GM10266 (cell line): ENCODE measurements at regions not wholly inside any gene's neighbourhood (a gene's known extent, or its start where the extent isn't known, plus 50 kb on each side); places are given as distances from the start of the nearest gene placed in this dataset.

Experiments
- DNase-seq: peaks from one replicate; pipeline ENCODE4 v3.0.0; 2012; ENCODE audit errors: extremely low spot score
- TF ChIP-seq, protein P1 (sequence below): IDR thresholded peaks from 2 replicates; pipeline ENCODE4 v1.5.1; 2012; ENCODE audit warnings: mild to moderate bottlenecking, low read depth; ENCODE audit not compliant: control insufficient read depth, insufficient read depth; ENCODE audit errors: missing control alignments

DNA sequence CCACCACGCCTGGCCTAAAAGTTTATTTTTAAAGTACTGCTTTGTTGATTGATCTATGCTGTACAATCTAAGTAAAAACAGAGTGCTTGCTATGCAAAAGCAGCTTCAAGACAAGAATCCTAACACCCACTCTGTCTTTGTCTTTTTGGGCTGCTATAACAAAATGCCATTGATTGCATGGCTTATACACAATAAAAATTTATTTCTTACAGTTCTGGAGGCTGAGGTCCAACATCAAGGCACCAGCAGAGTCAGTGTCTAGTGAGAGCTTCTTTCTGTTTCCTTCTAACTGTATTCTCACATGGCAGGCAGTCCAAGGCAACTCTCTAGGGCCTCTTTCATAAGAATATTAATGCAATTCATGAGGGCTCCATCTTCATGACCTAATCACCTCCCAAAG, 63.6 kb upstream of the GJA5 start:
- TF ChIP-seq, protein P1, sequence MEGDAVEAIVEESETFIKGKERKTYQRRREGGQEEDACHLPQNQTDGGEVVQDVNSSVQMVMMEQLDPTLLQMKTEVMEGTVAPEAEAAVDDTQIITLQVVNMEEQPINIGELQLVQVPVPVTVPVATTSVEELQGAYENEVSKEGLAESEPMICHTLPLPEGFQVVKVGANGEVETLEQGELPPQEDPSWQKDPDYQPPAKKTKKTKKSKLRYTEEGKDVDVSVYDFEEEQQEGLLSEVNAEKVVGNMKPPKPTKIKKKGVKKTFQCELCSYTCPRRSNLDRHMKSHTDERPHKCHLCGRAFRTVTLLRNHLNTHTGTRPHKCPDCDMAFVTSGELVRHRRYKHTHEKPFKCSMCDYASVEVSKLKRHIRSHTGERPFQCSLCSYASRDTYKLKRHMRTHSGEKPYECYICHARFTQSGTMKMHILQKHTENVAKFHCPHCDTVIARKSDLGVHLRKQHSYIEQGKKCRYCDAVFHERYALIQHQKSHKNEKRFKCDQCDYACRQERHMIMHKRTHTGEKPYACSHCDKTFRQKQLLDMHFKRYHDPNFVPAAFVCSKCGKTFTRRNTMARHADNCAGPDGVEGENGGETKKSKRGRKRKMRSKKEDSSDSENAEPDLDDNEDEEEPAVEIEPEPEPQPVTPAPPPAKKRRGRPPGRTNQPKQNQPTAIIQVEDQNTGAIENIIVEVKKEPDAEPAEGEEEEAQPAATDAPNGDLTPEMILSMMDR, result no peak
- DNase-seq, result no peak

DNA sequence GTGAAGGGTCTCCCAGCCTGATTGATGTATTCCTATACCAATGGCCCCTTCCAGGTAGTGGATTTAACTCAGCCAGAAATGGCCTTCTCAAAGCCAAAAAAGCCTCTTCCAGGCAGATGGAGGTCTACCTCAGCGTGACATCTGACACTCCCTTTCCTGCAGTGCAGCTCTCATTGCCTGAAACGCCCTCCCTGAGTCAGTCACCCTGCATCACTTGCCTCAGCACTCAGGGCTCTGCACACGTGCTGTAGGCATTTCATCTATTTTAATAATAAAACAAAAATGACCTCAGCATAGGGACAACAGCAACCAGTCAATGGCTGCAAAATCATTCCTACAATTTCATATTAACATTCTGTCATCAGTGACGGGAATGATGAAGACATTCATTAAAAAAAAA, 64.4 kb upstream of the GJA5 start:
- no peak for DNase-seq
- TF ChIP-seq, protein P1, result no peak

DNA sequence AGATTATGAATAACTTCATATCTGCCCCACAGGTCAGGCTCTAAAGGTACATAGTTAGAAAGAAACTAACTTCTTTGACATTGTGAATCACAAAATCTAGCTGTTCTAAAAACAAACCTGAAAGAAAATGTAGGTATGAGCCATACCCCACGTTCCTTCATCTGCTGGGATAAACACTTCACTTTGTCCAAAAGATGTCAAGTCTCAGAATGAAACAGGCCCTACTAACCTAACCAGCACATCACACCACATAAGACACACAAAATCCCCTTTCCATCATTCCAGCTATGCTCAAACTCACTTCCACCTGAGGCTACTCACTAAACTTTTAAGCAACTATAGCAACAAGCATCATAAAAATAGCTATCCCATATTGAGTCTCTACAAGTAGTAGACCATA, 65.2 kb upstream of the GJA5 start:
- no peak for DNase-seq
- TF ChIP-seq, protein P1, result no peak

DNA sequence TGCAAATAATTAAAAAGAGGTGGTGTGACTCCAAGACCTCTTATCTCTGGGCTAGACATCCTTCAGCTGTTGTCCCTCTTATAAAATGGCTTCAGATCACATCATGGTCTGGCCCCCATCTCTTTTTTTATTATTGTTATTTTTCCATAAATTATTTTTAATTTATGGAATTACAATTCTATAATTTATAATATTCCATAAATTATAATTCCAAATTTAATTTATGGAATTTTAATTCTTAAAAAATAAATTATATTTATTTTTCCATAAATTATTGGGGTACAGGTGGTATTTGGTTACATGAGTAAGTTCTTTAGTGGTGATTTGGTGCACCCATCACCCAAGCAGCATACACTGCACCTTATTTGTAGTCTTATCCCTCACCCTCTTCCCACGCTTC, 65.9 kb upstream of the GJA5 start:
- TF ChIP-seq, protein P1, result no peak
- DNase-seq, result no peak

DNA sequence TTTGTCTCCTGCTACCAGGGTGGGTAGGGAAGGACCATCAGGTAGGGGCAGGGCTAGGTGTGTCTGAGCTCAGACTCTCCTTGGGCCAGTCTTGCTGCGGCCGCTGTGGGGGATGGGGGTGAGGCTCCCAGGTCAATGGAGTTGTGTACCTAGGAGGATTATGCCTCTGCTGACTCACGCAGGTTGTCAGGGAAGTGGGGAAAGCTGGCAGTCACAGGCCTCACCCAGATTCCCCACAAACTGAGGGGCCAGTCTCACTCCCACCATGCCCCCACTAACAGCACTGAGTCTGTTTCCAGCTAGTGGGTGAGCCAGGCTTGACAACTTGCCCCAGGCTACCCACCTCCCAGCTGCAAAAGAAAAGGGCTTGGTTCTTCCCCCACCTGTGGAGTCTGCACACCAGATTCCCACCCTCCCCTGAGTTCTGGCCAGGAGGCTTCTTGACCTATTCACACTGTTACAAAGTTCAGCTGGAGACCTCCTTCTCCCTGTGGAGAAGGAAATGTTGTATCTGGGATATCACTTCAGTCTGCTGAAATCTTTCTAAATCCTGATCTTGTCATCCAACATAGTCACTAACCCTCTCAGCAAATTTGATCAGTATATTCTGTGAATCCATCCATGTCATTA, 69.2 kb upstream of the GJA8 start:
- TF ChIP-seq, protein P1, result no peak
- no peak for DNase-seq

DNA sequence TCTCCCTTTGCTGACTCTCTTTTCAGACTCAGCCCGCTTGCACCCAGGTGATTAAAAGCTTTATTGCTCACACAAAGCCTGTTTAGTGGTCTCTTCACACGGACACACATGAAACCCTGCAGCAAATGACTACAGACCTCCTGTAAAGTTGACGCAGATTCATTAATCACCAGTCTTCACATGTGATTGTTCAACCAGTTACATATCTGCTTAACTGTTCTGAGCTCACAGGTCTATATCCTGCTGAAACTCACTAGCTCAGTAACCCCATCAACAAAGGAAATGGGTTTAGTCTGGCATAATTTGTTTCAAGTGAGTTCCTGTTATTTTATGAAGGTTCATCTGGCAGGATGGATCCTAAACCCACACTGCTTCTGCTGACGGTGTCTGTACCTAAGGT, 68.4 kb upstream of the GJA8 start:
- TF ChIP-seq, protein P1, result no peak
- DNase-seq, result no peak

DNA sequence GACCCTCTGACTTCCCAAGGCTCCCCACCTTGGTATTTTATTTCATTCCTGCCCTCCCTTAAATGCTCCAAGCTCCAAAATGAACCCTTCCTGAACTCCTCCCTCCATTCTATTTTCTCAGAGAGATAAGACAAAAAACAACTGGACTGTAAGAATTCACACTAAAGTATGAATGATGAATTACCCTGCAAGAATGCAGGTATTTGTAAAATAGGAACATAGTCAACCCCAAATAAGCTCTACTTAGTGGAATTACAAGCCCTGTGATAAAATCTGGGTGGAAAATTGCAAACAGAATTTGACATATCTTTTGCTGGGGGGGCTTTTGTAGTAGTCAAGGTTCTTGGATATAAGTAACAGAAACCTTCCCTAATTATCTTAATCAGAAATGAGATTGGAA, 67.8 kb upstream of the GJA8 start:
- no peak for DNase-seq
- TF ChIP-seq, protein P1, result no peak
